Activated CD8-positive, alpha-beta T cell treated with anti-CD3 and anti-CD28 coated beads for 36 hours (primary cell): ENCODE measurements at regions not wholly inside any gene's neighbourhood (a gene's known extent, or its start where the extent isn't known, plus 50 kb on each side); places are given as distances from the start of the nearest gene placed in this dataset.

Source experiments
- ATAC-seq: fragments of 200-7000 bp; cut with Tn5 transposase; one replicate; pipeline ENCODE4 v1.10.0; 2021; ENCODE audit warnings: mild to moderate bottlenecking, moderate library complexity
- CTCF ChIA-PET: fragments of 350-600 bp; sonication (Branson Sonifier 250); formaldehyde crosslinking; loops from one replicate; lab custom pipeline; 2021; ENCODE audit warnings: antibody characterized with exemption; lab: Charles Lee
- POLR2A ChIA-PET: fragments of 350-600 bp; sonication (Branson Sonifier 250); formaldehyde crosslinking; loops from one replicate; lab custom pipeline; 2021; ENCODE audit warnings: antibody characterized with exemption; lab: Charles Lee
- DNase-seq: peaks from one replicate; pipeline ENCODE4 v3.0.0-alpha.2; 2020
- H3K27ac Mint-ChIP-seq: one replicate; pipeline ENCODE4 v1.8.0; 2021; ENCODE audit warnings: mild to moderate bottlenecking, mixed read lengths
- H3K27me3 Mint-ChIP-seq: one replicate; pipeline ENCODE4 v1.8.0; 2021; ENCODE audit warnings: mixed read lengths
- H3K36me3 Mint-ChIP-seq: one replicate; pipeline ENCODE4 v1.8.0; 2021; ENCODE audit warnings: low read depth, mixed read lengths
- H3K4me1 Mint-ChIP-seq: one replicate; pipeline ENCODE4 v1.8.0; 2021; ENCODE audit warnings: low read depth, mixed read lengths
- H3K4me3 Mint-ChIP-seq: one replicate; pipeline ENCODE4 v1.8.0; 2021; ENCODE audit warnings: mild to moderate bottlenecking, moderate library complexity, mixed read lengths
- H3K9me3 Mint-ChIP-seq: one replicate; pipeline ENCODE4 v1.8.0; 2021; ENCODE audit warnings: mixed read lengths
- intact Hi-C: fragments of 100-400 bp; cut with micrococcal nuclease; formaldehyde crosslinking; loops from one replicate; pipeline ENCODE4 v1.10.0; 2022
- TF ChIP-seq, protein P1 (sequence below): fragments of 200-600 bp; IDR thresholded peaks from one replicate; pipeline ENCODE4 v1.8.0; 2022; ENCODE audit warnings: antibody characterized with exemption, mild to moderate bottlenecking

DNA sequence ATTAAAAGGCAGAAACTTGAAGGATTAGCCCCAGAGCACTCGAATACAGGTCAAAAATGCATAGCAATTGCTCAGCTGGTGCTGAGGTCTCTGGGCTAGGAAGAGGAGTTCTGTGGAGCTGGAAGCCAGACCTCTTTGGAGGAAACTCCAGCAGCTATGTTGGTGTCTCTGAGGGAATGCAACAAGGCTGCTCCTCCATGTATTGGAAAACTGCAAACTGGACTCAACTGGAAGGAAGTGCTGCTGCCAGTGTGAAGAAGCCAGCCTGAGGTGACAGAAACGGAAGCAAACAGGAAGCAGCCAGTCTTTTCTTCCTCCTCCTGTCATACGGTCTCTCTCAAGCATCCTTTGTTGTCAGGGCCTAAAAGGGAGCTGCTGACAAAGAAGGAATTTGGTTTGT lies 233.4 kb upstream of the FGGY start:
- CTCF ChIA-PET, result interaction anchor here (1.2 to 1.8 kb wide), 3 partner anchors 10 to 636 kb away, joined by 4 to 13 read pairs (median 7); no protein-coding TSS in a partner anchor
- Mint-ChIP-seq H3K4me3 (no peak overlapping the region), H3K36me3 (no peaks in the 10 kb centered on the region), H3K27me3 (no peaks in the 10 kb centered on the region), H3K4me1 (peaks cover 29% of the 10 kb centered on the region), H3K27ac (peak overlapping the region; percentile 87), H3K9me3 (no peaks in the 10 kb centered on the region)
- POLR2A ChIA-PET, result interaction anchor here (1.4 to 5.0 kb wide), 2 partner anchors 17 to 21 kb away, joined by 4 to 17 read pairs; no protein-coding TSS in a partner anchor
- TF ChIP-seq, protein P1, sequence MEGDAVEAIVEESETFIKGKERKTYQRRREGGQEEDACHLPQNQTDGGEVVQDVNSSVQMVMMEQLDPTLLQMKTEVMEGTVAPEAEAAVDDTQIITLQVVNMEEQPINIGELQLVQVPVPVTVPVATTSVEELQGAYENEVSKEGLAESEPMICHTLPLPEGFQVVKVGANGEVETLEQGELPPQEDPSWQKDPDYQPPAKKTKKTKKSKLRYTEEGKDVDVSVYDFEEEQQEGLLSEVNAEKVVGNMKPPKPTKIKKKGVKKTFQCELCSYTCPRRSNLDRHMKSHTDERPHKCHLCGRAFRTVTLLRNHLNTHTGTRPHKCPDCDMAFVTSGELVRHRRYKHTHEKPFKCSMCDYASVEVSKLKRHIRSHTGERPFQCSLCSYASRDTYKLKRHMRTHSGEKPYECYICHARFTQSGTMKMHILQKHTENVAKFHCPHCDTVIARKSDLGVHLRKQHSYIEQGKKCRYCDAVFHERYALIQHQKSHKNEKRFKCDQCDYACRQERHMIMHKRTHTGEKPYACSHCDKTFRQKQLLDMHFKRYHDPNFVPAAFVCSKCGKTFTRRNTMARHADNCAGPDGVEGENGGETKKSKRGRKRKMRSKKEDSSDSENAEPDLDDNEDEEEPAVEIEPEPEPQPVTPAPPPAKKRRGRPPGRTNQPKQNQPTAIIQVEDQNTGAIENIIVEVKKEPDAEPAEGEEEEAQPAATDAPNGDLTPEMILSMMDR, result no peak
- intact Hi-C loops, result no loop called here
- DNase-seq (peak; percentile 31), ATAC-seq (peak; percentile 73)

DNA sequence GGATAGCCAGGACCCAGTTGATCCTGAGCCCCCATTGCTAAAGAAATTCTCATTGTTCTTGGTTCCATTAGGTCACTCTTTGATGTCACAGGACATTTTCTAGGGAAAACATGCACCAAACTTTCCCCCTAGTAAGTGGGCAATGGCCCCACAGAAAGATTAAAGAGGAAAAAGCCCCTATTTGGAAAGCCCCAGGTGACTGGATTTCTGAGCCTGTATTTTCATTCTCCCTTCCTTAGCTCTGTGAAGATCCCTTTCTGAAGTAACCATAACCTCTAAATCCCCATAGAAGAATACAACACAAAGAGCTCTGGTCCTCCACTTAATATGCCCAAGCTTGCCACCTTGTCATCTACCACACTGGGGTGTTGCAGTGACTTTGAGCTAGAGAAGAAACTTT lies 232.3 kb upstream of the FGGY start:
- ATAC-seq (no peak), DNase-seq (no peak)
- Mint-ChIP-seq H3K9me3 (no peaks in the 10 kb centered on the region), H3K36me3 (no peaks in the 10 kb centered on the region), H3K4me3 (no peak overlapping the region), H3K27me3 (no peaks in the 10 kb centered on the region), H3K27ac (no peak overlapping the region), H3K4me1 (peaks cover 29% of the 10 kb centered on the region)
- ChIA-PET POLR2A (interaction anchor here (5.0 kb wide), 1 partner anchor 18 kb away, joined by 17 read pairs; no protein-coding TSS in a partner anchor), CTCF (interaction anchor here (1.0 to 1.3 kb wide), 3 partner anchors 53 to 634 kb away, joined by 3 to 5 read pairs (median 4); no protein-coding TSS in a partner anchor)
- TF ChIP-seq, protein P1, result no peak
- intact Hi-C loops, result no loop called here

DNA sequence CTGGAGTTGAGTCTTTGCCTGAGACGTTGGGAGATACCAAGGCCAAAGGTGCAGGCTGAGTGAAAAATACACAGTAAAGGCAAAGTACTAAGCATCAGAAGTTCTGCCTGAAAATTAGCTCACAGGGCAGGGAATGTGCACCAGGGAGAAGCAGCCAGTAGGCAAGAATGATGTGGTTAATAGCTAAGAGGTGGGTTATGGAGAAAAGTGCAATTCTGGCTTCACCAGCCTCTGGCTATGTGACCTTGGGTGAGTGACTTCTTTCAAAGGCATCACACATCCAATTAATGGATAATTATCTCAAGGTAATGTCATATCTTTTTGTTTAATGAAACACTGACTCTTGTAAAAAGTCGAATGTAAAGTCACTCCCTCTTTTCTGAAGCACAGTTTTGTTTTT lies 230.7 kb upstream of the FGGY start:
- H3K27ac Mint-ChIP-seq, result no peak overlapping the region
- peaks cover 39% of the 10 kb centered on the region for H3K4me1 Mint-ChIP-seq
- DNase-seq (no peak), ATAC-seq (no peak)
- ChIA-PET POLR2A (interaction anchor here (0.9 kb wide), 1 partner anchor 92 kb away, joined by 3 read pairs; no protein-coding TSS in a partner anchor), CTCF (interaction anchor here (0.8 kb wide), 1 partner anchor 12 kb away, joined by 4 read pairs; no protein-coding TSS in a partner anchor)
- TF ChIP-seq, protein P1, result no peak
- no peaks in the 10 kb centered on the region for H3K36me3 Mint-ChIP-seq
- H3K4me3 Mint-ChIP-seq, result no peak overlapping the region
- H3K27me3 Mint-ChIP-seq, result no peaks in the 10 kb centered on the region
- intact Hi-C loops, result no loop called here
- H3K9me3 Mint-ChIP-seq, result no peaks in the 10 kb centered on the region

DNA sequence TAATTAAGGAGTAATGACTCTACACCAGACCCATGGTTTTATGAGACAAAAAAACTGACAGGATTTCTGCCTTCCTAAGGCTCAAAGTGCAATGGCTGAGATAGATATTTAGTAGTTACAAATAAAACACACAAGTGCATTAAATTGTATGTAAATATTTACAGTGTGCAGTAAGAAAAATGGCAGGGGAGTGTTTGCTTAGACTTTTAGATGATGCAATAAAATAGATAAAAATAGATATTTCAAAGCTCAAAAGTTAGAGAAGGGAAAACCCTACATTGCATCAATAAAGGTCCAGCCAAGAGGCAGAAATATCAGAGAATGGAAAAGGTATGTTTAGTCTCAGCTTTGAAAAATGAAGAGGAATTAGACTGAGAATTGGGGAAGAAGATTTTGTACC lies 226.3 kb upstream of the FGGY start:
- TF ChIP-seq, protein P1, result no peak
- H3K27ac Mint-ChIP-seq, result peak overlapping the region; percentile 89
- intact Hi-C loops, result no loop called here

DNA sequence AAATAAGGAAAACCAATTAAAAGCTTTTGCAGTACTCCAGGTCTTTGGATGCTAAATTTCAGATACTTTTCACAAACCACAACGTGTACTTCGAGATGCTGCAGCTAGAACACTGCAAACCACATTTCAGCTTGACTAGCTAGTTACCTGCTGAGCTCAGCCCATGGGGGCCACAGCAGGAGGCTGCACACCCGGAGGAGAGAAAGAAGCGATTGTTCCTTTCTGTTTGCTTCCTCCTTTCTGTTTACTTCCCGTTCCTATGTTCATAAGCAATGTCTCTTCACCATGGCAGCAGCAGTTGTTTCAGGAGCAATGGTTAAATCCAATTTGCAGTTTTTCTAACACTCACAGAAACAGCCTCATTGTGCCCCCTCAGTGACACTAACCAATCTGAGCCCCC lies 225.6 kb upstream of the FGGY start:
- CTCF ChIA-PET, result interaction anchor here (0.9 to 2.0 kb wide), 3 partner anchors 13 to 628 kb away, joined by 3 to 4 read pairs (median 3); no protein-coding TSS in a partner anchor
- peak; percentile 22 for DNase-seq
- intact Hi-C loops, result no loop called here
- Mint-ChIP-seq H3K9me3 (peaks cover 2% of the 10 kb centered on the region), H3K27ac (peak overlapping the region; percentile 89), H3K36me3 (peaks cover 3% of the 10 kb centered on the region), H3K27me3 (no peaks in the 10 kb centered on the region), H3K4me3 (peak overlapping the region; percentile 39), H3K4me1 (peaks cover 25% of the 10 kb centered on the region)
- POLR2A ChIA-PET, result interaction anchor here (1.0 kb wide), 1 partner anchor 24 kb away, joined by 6 read pairs; no protein-coding TSS in a partner anchor
- TF ChIP-seq, protein P1, result no peak
- peak; percentile 55 for ATAC-seq

More for the DNA sequence above, 226.3 kb upstream of the FGGY start:
- H3K9me3 Mint-ChIP-seq, result peaks cover 2% of the 10 kb centered on the region
- H3K36me3 Mint-ChIP-seq, result peaks cover 3% of the 10 kb centered on the region
- no peaks in the 10 kb centered on the region for H3K27me3 Mint-ChIP-seq
- no peak for DNase-seq
- ChIA-PET CTCF (interaction anchor here (0.6 to 1.1 kb wide), 3 partner anchors 23 to 628 kb away, joined by 3 read pairs; no protein-coding TSS in a partner anchor), POLR2A (interaction anchor here (1.0 kb wide), 1 partner anchor 24 kb away, joined by 6 read pairs; no protein-coding TSS in a partner anchor)
- no peak overlapping the region for H3K4me3 Mint-ChIP-seq
- H3K4me1 Mint-ChIP-seq, result peaks cover 23% of the 10 kb centered on the region
- no peak for ATAC-seq
